ENCODE measurements at regions not wholly inside any gene's neighbourhood (a gene's known extent, or its start where the extent isn't known, plus 50 kb on each side); places are given as distances from the start of the nearest gene placed in this dataset.

DNA sequence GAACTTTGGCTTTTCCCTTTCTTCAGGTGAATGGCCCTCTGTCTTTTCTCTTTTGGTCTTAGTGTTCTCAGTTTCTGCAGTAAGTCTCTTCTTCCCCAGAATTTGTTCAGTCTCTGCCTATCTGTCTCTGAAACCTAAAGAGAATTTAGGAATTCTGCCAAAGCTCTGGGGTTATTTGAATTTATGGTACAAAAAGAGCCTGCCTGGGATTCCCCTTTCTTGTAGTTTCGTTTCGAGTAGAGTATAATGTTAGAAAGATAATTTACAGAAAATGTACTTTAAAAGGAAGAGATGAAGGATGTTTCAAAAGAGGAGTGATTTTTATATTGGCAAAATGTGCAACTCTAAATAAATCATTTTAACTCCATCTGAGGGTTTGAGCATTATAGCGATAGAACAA, 247.4 kb upstream of the SATB1 start:
- WGBS (ENCODE audit: insufficient coverage, low coverage, low lambda C conversion rate, missing lambda C conversion rate): 36% methylated on average over 3 of the region's 3 CpGs
- no peak for TF ChIP-seq POLR2A (IDR thresholded peaks at IDR 0.05)
- TF ChIP-seq, protein P1, sequence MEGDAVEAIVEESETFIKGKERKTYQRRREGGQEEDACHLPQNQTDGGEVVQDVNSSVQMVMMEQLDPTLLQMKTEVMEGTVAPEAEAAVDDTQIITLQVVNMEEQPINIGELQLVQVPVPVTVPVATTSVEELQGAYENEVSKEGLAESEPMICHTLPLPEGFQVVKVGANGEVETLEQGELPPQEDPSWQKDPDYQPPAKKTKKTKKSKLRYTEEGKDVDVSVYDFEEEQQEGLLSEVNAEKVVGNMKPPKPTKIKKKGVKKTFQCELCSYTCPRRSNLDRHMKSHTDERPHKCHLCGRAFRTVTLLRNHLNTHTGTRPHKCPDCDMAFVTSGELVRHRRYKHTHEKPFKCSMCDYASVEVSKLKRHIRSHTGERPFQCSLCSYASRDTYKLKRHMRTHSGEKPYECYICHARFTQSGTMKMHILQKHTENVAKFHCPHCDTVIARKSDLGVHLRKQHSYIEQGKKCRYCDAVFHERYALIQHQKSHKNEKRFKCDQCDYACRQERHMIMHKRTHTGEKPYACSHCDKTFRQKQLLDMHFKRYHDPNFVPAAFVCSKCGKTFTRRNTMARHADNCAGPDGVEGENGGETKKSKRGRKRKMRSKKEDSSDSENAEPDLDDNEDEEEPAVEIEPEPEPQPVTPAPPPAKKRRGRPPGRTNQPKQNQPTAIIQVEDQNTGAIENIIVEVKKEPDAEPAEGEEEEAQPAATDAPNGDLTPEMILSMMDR (IDR thresholded peaks at IDR 0.05): no peak
- no peaks in the 10 kb centered on the region for H3K9me3 ChIP-seq
- intact Hi-C loops (cut with DNase I): no loop called here
- no peaks in the 10 kb centered on the region for H3K27me3 ChIP-seq
- no peak overlapping the region for H3K27ac ChIP-seq
- no peak overlapping the region for H3K4me3 ChIP-seq
- H3K36me3 ChIP-seq: no peaks in the 10 kb centered on the region
- no peaks in the 10 kb centered on the region for H3K4me1 ChIP-seq
- ATAC-seq (peak in 1 of 4 donors; percentile 28), DNase-seq (no peak)

DNA sequence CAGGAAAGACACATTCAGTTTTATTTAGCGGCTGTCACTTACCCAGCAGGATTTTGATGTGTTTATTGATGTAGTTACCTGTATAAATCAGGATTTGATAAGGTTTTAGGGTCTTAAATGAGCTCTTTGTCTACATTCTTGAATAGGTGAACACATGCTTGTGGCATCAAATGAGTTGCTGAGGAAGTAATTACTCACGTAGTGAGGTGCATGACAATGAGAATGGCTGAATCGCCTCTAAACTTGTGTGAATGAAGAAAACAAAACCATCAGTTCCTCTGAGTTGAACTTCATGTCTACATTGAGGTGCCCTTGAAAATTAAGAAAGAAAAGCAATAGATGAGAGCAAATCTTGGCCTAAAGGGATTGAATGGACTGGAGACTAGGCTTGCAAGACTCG, 245.6 kb upstream of the SATB1 start:
- WGBS (ENCODE audit: insufficient coverage, low coverage, low lambda C conversion rate, missing lambda C conversion rate): 57% methylated on average over 4 of the region's 4 CpGs
- TF ChIP-seq, protein P1 (IDR thresholded peaks at IDR 0.05): no peak
- no peak for TF ChIP-seq POLR2A (IDR thresholded peaks at IDR 0.05)
- no peak overlapping the region for H3K4me3 ChIP-seq
- no peak for DNase-seq
- ATAC-seq: no peak
- H3K4me1 ChIP-seq: no peaks in the 10 kb centered on the region
- intact Hi-C loops (cut with DNase I): no loop called here
- no peak overlapping the region for H3K27ac ChIP-seq
- H3K36me3 ChIP-seq: no peaks in the 10 kb centered on the region
- no peaks in the 10 kb centered on the region for H3K9me3 ChIP-seq
- no peaks in the 10 kb centered on the region for H3K27me3 ChIP-seq

DNA sequence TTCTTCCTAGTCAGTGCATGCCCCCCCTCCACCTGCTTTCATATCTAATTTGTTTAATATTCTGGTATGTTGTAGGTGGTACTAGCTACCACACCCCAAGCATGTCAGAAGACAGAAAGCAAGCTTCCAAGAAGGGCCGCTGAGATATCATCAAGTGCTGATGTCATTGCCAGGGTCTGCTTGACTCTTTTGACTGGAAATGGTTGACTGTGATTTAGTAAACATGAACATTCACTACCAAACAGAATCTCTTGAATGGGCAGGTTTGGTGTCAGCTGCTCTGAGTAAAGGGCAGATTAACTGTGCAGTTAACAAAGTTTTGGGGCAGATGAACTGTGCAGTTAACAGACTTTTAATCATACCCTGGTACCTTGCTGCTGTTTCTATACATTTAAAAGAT, 244.2 kb upstream of the SATB1 start:
- H3K27me3 ChIP-seq: no peaks in the 10 kb centered on the region
- H3K9me3 ChIP-seq: no peaks in the 10 kb centered on the region
- TF ChIP-seq POLR2A (IDR thresholded peaks at IDR 0.05): no peak
- TF ChIP-seq, protein P1 (IDR thresholded peaks at IDR 0.05): no peak
- no peak for ATAC-seq
- H3K27ac ChIP-seq: no peak overlapping the region
- intact Hi-C loops (cut with DNase I): no loop called here
- no peaks in the 10 kb centered on the region for H3K4me1 ChIP-seq
- DNase-seq: no peak
- no peak overlapping the region for H3K4me3 ChIP-seq
- no peaks in the 10 kb centered on the region for H3K36me3 ChIP-seq
- WGBS (ENCODE audit: insufficient coverage, low coverage, low lambda C conversion rate, missing lambda C conversion rate): no CpG with 5 or more reads among the region's 1 CpG

DNA sequence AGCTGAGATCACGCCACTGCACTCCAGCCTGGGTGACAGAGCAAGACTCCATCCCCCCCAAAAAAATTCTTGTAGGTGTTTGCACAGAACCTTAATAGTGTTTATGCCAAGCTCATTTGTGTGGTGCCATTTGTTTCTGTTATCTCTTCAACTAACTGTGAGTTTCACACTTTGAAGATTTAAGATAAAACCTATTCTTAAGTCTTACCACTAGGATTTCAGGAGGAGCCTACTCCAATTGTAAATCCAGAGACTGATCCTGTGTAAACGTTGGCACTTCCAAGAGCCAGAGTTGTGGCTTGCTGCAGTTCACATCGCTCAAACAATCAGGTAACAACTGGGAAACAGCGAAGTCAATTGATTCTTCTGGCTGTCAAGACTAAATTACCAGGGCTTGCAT, 242.4 kb upstream of the SATB1 start:
- Histone ChIP-seq H3K36me3 (no peaks in the 10 kb centered on the region), H3K4me3 (no peak overlapping the region), H3K4me1 (no peaks in the 10 kb centered on the region), H3K9me3 (no peaks in the 10 kb centered on the region), H3K27me3 (no peaks in the 10 kb centered on the region), H3K27ac (no peak overlapping the region)
- intact Hi-C loops (cut with DNase I): no loop called here
- WGBS (ENCODE audit: insufficient coverage, low coverage, low lambda C conversion rate, missing lambda C conversion rate): 16% methylated on average over 4 of the region's 4 CpGs
- TF ChIP-seq, protein P1 (IDR thresholded peaks at IDR 0.05): no peak
- TF ChIP-seq POLR2A (IDR thresholded peaks at IDR 0.05): no peak
- no peak for ATAC-seq
- DNase-seq: no peak

DNA sequence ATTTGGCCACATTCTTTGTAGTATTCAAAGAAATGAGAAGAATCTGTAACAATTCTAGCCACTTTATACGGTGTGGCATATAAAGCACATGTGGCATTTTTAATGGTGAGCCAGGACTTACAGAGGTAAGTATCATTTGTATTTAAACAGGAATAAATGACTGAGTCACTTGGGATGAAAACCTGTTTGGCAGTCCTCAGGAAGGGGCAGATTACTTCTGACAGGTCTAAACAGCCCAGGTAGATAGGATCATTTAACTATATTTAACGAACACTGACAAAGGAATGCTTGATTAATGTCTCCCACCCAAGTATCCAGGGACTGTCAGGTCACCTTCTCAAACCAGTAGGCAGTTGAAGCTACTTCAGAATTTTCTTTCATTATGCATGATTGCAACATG, 241.5 kb upstream of the SATB1 start:
- H3K9me3 ChIP-seq: no peaks in the 10 kb centered on the region
- no peaks in the 10 kb centered on the region for H3K36me3 ChIP-seq
- 44% methylated on average over 2 of the region's 2 CpGs for WGBS (ENCODE audit: insufficient coverage, low coverage, low lambda C conversion rate, missing lambda C conversion rate)
- ATAC-seq (no peak), DNase-seq (no peak)
- H3K27me3 ChIP-seq: no peaks in the 10 kb centered on the region
- no peak overlapping the region for H3K4me3 ChIP-seq
- TF ChIP-seq, protein P1 (IDR thresholded peaks at IDR 0.05): no peak
- TF ChIP-seq POLR2A (IDR thresholded peaks at IDR 0.05): no peak
- no peaks in the 10 kb centered on the region for H3K4me1 ChIP-seq
- intact Hi-C loops (cut with DNase I): no loop called here
- H3K27ac ChIP-seq: no peak overlapping the region

Data from right lobe of liver (tissue), 6 donors.